NCI-H2029 (cell line): ENCODE measurements at regions not wholly inside any gene's neighbourhood (a gene's known extent, or its start where the extent isn't known, plus 50 kb on each side); places are given as distances from the start of the nearest gene placed in this dataset.
A peak's percentile ranks its signal among the peaks of the same experiment; 100 is the strongest.
"Not testable (repeated sequence)": the region's sequence is repeated elsewhere in the genome, so short reads cannot be mapped to it uniquely, and the experiment has no call there.

ENCODE experiments used
- DNase-seq: peaks from one replicate; lab custom pipeline; 2025; lab: John Stamatoyannopoulos, UW

DNA sequence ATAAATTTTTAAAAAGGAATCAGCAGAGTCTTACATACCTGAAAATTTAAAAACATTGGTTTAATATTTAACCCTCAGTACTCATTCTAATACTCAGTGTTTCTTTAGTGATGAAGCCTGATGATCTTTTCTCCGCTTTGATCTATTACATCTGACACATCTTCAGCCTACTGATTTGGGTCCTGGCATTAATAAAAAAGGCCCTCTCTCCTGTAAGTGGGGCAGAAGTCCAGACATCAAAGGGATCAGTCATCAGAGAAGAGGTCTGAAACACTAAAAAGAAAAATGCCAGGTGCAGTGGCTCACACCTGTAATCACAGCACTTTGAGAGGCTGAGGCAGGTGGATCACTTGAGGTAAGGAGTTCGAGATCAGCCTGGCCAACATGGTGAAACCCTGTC lies 581.1 kb upstream of the LRATD1 start:
- no peak for DNase-seq

DNA sequence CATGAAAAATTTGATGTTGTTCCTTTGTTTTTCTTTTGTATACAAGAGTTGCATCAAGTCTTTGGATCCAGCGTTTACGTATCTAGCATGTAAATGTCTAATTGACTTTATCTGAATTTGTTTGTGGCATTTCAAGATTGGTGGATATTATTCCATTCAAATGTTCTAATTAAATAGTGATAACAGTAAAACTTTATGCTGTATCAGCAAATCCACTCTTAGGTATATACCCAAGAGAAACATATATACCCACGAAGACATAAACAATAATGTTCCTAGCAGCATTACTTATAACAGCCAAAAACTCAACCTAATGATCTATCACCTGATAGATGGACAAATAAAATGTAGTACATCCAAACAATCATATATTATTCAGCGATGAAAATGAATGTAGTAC lies 579.4 kb upstream of the LRATD1 start:
- DNase-seq, result no peak

DNA sequence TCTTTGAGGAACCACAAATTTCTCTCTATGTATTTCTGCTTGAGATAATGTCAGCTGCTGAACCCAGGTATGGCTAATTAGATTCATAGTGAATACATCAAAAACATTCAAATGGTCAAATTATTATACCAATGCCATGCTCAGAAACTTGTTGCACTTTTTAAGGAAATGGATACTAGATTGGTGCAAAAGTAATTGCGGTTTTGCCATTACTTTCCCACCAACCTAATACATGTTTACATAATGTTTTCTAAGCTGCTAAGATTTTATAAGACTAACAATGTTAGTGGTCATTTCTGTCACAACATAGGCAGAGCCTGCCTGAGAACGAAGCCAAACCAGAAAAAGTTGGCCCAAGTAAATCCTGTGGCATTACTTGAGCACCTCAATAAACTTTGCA lies 568.2 kb upstream of the LRATD1 start:
- DNase-seq, result no peak

DNA sequence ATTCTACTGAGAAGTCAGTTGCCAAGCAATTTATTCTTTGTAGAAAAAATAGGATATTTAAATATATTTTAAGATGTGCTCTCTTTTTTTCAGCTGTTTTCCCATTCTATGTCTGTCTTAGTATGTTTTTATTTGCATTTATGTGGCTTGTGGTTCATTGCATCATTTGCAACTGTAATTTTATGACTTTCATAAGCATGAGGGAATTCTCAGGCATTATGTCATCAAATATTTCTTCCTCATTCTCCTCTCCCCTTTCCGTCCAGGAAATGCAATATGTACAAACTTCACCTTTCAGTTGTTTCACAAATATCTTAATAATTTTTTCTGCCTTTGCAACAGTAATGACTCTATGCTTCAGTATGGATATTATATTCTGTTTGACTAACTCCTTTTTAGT lies 560.2 kb upstream of the LRATD1 start:
- no peak for DNase-seq

DNA sequence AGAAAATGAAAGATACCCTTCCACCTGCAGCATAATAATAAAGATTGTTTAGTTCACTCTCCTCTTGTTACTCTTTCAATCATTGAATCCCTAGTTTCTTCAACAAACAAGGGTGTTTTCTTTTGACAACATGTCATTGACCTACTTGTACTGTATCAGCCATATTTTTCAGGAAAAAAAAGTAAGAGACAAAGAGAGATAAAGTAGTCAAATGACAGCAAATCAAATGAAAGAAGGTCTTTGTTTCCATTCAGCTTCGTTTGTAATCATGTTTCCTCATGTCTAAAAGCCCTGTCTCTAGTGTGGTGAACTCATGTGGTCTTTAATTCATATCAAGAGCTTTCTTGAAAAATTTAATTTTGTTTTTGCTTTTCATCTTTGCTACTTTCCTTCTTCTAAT lies 557.8 kb upstream of the LRATD1 start:
- DNase-seq, result no peak

DNA sequence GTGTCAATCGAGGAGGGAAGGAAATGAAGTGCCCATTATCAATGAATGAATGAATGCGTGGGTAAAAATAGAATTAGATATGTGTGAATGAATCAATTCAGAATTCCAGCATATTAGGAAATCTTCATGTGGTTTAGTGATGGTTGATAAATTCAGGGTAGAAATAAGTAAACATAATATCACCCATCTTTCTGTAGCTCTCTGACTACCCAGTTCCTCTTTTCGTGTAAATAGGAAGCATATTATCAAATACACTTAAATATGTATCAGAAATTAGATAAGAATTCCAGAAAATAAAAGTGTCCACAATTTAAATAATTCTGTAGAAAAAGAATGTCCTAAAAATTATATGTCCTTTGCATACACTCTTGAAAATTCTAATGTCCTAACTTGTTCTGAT lies 552.9 kb upstream of the LRATD1 start:
- DNase-seq, result no peak

DNA sequence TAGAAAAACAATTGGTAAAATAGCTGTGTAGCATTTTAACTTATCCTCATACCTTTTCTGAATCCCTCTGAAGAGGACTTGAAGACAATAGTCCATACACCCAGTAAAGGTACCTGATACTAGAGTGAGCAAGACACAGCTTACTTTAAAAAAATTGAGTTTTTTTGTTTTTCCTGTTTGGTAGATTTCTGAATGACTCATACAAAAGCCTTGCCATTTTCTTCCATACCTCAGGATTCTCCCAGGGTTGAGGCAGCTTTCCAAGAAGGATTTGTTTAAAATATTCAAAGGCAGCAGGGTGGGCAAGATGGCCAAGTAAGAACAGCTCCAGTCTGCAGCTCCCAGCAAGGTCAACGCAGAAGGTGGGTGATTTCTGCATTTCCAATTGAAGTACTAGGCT lies 551.0 kb upstream of the LRATD1 start:
- no peak for DNase-seq

DNA sequence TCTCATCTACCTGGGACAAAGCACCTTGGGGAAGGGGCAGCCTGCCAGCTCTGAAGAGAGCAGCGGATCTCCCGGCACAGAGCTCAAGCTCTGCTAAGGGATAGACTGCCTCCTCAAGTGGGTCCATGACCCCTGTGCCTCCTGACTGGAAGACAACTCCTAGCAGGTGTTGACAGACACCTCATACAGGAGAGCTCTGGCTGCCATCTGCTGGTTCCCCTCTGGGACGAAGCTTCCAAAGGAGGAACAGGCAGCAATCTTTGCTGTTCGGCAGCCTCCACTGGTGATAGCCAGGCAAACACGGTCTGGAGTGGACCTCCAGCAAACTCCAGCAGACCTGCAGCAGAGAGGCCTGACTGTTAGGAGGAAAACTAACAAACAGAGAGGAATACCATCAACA lies 549.9 kb upstream of the LRATD1 start:
- DNase-seq, result no peak

DNA sequence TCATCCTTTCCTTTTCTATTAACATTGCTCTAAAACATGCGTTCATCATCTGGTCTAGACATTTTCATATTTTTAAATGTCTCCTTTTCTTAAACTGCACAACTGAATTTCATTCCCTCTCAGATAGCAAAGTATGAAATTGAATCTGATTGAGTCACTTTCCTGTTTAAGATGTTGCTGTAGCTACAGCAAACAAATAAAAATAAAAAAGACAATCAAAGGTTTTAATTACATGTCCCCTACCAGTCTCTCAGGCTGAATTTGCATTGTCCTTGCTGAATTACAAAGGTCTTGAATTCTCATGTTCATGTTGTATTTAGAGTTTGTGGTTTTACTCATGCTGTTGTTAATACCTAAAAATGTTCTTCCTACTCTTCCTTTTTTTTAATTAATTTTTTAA lies 537.9 kb upstream of the LRATD1 start:
- DNase-seq, result peak; percentile 55

DNA sequence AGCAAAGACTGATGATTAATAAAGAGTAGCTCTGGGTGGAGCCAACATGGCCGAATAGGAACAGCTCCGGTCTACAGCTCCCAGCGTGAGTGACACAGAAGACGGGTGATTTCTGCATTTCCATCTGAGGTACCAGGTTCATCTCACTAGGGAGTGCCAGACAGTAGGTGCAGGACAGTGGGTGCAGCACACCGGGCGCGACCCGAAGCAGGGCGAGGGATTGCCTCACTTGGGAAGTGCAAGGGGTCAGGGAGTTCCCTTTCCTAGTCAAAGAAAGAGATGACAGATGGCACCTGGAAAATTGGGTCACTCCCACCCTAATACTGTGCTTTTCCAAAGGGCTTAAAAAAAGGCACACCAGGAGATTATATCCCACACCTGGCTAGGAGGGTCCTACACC lies 533.4 kb upstream of the LRATD1 start:
- DNase-seq, result not testable (repeated sequence)

DNA sequence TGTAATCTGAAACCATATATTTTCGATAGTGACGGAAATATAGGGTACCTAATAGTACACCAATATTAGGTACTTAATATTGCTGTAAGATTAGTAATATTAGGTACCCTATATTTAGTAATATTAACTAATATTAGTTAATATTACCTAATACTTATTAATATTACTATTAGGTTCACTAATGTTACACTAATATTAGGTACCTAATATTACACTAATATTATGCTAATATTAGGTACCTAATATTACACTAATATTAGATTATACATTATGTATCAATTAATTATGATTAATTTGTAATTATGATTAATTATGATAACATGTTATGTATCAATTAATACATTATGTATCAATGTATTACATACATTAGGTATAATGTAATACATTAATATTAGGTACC lies 518.2 kb upstream of the LRATD1 start:
- DNase-seq, result no peak

DNA sequence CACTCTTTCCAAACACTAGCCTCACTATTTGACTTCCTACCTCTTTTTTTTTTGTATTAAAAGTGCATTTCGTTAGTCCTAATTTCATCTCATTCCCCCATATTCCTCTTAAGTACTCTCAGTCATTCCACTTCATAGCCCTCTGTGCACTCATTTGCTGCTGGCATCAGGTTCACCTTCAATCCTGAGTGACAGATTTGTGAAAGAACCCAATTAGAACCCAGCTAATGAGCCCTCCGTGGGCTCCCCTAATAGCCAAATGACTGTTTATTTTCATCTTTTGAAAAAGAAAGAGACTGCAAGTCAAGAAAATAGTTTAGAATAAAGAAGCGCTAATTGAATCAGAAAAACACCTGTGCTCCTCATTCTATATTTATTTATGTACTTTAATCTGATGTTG lies 512.1 kb upstream of the LRATD1 start:
- DNase-seq, result no peak

DNA sequence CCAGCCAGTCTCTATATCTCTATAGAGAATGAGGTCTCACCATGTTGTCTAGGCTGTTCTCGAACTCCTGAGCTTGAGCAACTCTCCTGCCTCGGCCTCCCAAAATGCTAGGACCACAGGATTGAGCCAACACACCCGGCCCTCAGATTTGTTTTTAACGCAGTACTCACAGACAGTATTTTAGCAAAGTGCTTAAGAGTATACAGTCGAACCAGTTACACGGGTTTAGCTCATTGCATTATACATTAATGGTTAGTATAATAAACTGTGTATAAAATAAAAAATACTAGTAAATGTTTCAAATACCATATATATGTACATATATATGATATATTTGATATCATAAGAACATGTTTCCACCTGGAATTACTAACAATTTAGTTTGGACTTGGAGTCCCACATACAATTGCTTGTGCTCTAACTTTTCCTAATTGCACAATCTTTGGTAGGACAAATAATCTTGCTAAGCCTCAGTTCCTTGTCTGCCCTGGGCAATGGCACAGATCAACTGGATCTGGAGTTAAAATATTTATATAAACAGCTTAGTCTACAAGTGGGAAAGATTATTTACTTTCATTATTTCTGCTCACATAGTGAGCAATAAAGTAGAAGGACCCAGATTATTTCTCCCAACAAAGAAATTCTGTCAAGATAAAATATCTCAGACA lies 508.9 kb upstream of the LRATD1 start:
- no peak for DNase-seq

DNA sequence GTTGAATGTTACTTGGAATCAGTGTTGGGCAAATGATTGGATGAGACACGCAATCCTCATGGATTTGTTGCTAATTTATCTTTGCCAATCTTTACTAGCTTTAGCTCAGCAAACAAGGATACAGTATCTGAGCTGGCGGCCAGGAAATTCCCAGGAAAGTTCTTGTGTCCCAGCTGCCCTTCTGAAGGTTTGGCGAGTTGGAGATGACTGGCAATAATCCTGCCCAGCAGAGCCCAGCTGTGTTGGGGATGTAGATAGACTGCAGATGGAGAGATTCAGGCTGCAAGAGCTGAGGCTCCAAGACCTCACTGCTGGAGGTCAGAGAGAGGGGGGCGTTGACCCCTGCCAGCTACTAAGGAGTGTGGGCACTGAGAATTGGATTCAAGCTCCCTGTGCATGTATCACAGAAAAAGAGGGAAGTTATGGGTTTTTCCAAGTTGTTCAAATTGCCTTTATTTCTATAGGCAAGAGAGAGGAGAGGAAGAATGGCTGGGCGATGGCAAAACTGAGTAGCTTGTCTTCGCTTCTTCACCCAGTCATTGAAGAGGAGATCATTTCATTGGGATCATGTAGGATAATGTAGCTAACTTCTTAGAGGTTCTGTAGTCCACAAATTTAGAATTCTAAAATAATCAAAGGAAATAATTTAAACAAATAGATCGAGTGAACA lies 506.8 kb upstream of the LRATD1 start:
- no peak for DNase-seq

DNA sequence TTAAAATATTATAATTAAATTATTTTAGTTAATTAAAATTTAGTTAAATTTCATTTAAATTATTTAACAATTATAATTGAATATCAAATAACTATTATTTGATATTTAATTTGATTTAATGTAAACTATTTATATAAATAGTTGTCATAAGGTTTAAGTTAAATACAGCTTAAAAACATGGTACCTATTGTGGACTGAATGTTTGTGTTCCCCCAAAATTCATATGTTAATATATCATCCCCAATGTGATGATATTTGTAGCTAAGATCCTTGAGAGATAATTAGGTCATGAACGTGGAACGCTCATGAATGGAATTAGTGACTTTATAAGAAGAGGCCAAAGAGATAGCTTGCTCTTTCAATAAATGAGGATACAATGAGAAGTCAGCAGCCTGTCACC lies 505.7 kb upstream of the LRATD1 start:
- no peak for DNase-seq

DNA sequence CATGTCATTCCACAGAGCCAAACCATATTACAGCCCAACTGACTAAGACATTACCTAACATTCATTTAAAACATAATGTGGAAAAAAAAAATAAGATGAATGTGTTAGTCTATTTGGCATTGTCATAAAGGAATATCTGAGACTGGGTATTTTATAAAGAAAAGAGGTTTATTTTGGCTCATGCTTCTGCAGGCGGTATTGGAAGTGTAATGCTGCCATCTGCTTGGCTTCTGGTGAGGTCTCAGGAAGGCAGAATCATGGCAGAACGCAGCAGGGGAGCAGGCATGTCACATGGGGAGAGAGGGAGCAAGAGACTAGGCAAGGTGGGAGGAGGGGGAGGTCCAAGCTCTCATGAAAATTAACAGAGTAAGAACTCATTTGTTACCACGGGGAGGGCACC lies 504.8 kb upstream of the LRATD1 start:
- DNase-seq, result no peak

DNA sequence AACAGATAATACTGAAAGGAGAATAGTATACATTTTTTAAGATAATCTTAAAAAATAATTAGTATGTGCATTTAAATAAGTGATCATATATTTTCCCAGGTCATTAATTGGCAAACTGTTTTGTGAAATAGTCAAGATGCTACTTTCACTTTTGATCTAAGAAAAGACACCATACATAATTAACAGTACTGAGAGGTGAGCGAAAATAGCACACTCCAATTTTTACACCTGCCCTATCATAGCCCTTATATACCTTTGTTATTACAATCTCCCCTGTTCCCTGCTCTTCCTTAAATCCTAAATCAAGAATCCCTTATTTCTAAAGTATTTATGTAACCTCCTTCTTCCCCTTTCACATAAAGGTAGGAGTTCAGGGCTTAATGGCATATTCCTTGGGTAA lies 500.1 kb upstream of the LRATD1 start:
- no peak for DNase-seq

DNA sequence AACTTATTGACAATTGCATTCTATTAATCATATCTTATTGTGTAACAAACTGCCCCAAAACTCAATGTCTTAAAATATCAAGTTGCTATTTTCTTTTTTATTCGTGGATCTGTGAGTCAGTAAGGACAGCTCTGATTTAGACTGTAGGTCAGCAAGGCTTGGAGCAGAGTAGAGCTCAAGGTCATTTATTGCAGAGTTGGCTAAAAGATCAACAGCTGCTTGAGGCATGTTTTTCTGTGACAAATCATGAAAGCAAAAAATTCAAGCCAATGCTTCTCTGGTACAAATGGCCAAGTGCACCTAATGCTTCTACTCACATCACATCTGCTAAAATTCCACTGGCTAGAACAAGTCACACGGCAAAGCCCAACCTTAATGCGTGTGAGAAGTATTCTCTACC lies 497.7 kb upstream of the LRATD1 start:
- DNase-seq, result no peak

DNA sequence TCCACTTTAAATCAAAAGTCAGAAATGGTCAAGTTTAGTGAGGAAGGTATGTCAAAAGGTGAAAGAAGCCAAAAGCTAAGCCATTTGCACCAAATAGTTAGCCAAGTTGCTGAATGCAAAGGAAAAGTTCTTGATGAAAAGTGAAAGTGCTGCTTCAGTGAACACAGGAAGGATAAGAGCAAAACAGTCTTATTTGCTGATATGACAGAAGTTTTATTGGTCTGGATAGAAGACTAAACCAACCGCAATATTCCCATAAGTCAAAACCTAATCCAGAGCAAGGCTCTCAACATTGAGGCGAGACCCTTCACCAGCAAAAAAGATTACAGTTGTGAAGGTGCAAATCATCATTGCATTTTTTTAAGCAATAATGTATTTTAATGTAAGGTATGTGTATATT lies 496.5 kb upstream of the LRATD1 start:
- no peak for DNase-seq

DNA sequence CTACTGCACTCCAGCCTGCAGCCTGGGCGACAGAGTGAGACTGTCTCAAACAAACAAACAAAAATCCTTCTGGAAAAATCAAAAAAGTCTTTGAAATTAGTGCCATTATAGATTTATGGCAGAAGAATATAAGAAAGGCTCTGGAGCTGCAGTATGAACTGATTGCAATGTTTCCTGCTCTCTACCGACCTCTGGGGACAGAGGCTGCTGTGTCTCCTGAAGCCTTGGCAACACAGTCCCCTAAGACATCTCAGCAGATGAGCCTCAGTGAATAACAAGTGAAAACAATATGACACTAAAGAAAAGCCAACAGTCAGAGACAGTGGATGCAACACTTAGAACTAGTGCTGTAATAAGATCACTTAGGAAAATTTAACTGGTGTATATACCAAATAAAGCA lies 494.9 kb upstream of the LRATD1 start:
- DNase-seq, result no peak

DNA sequence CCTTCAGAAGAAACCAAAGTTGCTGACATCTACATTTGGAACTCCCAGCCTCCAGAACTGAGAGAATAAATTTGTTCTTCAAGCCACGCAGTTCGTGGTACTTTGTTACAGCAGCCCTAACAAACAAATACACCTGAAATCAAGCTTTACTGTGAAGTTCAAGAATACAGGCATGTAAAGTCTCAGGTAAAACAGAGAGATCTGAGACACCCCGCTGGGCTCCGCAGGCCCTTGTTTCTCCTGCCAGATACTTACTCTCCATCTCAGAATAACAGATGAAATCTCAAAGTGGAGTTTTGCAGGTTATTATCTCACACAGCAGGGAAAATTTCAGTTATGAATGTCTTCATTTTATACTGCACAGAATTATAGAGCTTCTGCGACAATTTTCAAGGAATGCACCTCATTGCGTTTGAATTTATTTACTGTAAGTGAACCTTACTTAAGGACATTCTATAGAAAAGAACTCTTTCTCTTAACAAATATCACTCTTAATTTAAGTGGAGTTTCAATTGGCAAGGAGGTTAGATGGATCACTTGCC lies 492.4 kb upstream of the LRATD1 start:
- DNase-seq, result no peak

DNA sequence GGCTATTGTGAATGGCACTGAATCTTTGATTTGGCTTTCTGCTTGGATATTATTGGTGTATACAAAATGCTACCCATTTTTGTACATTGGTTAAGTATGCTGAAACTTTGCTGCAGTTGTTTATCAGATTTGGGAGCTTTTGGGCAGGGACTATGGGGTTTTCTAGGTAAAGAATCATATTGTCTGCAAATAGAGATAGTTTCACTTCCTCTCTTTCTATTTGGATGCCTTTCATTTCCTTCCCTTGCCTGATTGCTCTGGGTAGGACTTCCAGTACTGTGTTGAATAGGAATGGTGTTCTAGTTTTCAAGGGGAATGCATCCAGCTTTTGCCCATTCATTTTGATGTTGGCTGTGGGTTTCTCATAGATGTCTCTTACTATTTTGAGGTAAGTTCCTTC lies 489.1 kb upstream of the LRATD1 start:
- no peak for DNase-seq

DNA sequence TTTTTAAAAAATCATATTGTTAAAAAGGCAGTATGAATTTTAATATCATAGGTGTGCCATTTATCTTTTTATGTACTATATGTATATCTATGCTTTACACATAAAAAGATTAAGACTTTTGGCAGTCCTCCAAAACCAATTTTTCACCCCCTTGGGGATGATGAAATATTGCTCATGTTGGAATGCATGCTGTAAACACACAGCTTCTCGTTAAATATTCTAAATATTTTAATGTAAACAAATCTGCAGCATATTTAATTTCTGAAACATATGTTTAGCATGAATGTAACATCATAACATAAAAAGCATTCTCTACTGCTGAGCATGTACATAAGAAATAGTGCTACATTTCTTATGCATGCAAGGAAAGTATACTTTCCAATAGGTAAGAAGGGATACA lies 484.3 kb upstream of the LRATD1 start:
- DNase-seq, result no peak

DNA sequence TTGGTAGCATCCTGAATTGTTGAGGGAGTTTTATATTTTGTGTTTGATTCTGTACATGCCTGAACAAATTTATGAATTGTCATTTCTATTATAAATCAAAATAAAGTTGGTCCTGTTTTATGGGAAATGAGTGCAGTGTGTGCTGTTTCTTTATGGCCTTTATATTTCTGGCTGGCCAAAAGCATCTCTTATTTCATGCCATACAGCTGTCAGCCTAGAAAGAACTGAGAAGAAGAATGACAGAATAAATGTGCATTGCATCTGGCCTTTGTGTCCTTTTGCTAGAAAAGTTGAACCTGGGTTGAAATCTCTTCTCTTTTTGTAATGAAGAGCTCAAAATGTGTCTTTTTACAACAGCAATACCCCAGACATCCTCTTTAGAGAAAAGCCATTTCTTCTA lies 474.7 kb upstream of the LRATD1 start:
- no peak for DNase-seq
